Bronchial epithelial cell (primary cell): ENCODE measurements at regions not wholly inside any gene's neighbourhood (a gene's known extent, or its start where the extent isn't known, plus 50 kb on each side); places are given as distances from the start of the nearest gene placed in this dataset.

Source experiments
- DNase-seq: peaks from one replicate; pipeline ENCODE4 v3.0.0-alpha.2; 2010; ENCODE audit warnings: low read depth
- FAIRE-seq: peaks from 2 replicates; lab custom pipeline; 2011; peaks lifted over from hg19 to GRCh38; lab: Jason Lieb, UNC
- H3K27me3 ChIP-seq: 2 replicates; pipeline ENCODE4 v1.5.1; 2011; ENCODE audit warnings: low read length; ENCODE audit not compliant: control insufficient read depth, insufficient read depth
- H3K36me3 ChIP-seq: 2 replicates; pipeline ENCODE4 v1.5.1; 2011; ENCODE audit warnings: low read length; ENCODE audit not compliant: control insufficient read depth, insufficient read depth
- H3K4me3 ChIP-seq: 2 replicates; pipeline ENCODE4 v1.5.1; 2011; ENCODE audit warnings: mild to moderate bottlenecking, low read depth, low read length, control low read depth
- TF ChIP-seq, protein P1 (sequence below): IDR thresholded peaks from 2 replicates; pipeline ENCODE4 v1.5.1; 2011; ENCODE audit warnings: mild to moderate bottlenecking, moderate library complexity, low read length, control low read depth, inconsistent platforms; ENCODE audit not compliant: insufficient read depth, severe bottlenecking

DNA sequence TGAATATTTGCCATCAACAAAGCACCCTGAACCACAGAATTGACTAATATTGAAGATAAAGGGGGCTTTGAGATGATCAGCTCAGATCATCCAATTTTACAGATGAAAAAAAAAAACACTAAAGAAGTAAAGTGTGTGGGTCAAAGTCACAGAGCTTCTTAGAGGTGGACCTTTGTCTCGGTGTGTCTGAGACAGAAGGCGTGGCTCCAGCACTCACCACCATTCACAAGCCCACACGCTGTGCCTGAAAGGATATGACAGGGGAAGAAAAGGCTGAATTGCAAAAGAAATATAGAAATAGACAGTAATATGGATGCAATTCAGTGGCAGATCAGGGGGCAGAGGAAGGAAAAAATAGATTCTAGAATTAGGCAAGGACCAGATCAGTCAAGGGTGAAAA is 114.9 kb upstream of the PLXNA4 start:
- Histone ChIP-seq H3K36me3 (no peaks in the 10 kb centered on the region), H3K4me3 (no peak overlapping the region), H3K27me3 (no peaks in the 10 kb centered on the region)
- no peak for DNase-seq
- no peak for FAIRE-seq
- TF ChIP-seq, protein P1, sequence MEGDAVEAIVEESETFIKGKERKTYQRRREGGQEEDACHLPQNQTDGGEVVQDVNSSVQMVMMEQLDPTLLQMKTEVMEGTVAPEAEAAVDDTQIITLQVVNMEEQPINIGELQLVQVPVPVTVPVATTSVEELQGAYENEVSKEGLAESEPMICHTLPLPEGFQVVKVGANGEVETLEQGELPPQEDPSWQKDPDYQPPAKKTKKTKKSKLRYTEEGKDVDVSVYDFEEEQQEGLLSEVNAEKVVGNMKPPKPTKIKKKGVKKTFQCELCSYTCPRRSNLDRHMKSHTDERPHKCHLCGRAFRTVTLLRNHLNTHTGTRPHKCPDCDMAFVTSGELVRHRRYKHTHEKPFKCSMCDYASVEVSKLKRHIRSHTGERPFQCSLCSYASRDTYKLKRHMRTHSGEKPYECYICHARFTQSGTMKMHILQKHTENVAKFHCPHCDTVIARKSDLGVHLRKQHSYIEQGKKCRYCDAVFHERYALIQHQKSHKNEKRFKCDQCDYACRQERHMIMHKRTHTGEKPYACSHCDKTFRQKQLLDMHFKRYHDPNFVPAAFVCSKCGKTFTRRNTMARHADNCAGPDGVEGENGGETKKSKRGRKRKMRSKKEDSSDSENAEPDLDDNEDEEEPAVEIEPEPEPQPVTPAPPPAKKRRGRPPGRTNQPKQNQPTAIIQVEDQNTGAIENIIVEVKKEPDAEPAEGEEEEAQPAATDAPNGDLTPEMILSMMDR, result no peak

DNA sequence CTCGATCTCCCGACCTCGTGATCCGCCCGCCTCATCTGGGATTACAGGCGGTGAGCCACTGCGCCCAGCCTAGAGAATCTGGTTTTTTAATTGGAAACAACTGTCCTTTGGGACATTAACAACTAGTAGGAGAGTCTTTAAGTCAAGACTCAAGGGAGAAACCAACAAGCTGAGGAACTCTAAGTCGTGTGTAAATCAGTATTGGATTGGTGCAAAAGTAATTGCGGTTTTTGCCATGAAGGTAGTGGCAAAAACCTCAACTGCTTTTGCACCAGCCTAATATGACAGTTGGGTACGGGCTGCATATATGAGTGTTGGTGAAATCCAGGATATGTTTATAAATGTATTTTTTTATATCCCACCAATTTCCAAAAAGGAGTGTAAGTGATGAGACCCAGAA is 113.9 kb upstream of the PLXNA4 start:
- DNase-seq, result no peak
- H3K4me3 ChIP-seq, result no peak overlapping the region
- no peaks in the 10 kb centered on the region for H3K36me3 ChIP-seq
- H3K27me3 ChIP-seq, result no peaks in the 10 kb centered on the region
- TF ChIP-seq, protein P1, result no peak
- FAIRE-seq, result no peak

DNA sequence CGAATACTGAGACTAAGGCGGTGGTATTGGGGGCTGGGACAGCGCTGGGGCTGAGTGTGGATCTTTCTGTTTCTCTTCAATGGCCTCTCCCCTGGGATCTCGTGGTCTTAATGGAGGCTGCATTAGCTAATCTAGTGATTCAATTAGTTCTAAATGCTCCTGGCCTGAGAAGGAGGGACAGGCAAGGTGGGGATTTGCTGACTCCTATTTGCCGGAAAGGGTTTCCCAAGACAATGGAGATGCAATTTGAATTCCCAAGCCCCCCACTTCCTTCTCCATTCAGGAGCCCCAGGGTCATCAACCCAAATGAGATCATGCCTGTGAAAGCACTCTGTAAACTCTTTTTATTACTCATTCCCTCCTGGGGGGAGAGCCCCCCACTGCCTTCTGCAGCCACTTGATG is 111.7 kb upstream of the PLXNA4 start:
- H3K27me3 ChIP-seq, result no peaks in the 10 kb centered on the region
- DNase-seq (no peak), FAIRE-seq (no peak)
- H3K36me3 ChIP-seq, result no peaks in the 10 kb centered on the region
- TF ChIP-seq, protein P1, result no peak
- no peak overlapping the region for H3K4me3 ChIP-seq

DNA sequence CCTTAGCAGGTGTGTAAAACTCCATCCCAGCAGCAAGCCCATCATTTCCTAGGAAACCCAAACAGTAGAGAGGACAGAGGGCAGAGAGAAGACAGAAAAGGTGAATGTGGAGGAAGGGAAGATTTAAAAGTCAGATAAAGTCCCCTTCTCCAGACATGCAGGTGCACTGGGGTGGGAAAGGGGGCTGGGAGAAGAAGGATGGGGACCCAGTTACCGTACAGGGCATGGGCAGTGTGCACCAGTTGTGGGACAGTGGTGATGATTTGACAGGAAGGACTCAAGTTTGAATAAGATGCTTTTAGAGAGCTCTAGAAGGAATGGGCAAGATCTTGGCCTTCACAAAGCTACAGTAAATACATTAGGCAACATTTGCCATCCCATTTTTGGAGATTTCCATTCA is 110.7 kb upstream of the PLXNA4 start:
- H3K27me3 ChIP-seq, result no peaks in the 10 kb centered on the region
- no peak overlapping the region for H3K4me3 ChIP-seq
- no peak for FAIRE-seq
- no peak for DNase-seq
- TF ChIP-seq, protein P1, result no peak
- no peaks in the 10 kb centered on the region for H3K36me3 ChIP-seq

DNA sequence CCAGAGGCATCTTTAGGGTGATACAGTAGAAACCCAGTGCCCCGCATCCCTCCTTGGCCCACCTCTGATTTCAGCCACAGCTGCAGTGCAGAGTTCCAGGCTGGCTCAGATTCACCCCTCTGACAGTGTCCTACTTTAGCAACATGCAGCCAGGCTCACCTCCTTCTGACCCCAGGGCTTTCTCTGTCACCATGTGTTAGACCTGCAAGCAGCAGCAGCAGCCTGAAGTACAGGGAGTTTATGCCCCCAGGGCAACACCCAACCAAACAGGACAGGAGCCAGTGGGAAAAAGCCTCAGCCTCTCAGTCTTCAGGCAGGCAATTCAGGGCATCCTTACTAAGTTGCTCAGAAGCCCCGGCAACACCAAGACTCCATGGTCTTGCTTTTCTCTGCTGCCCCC is 109.0 kb upstream of the PLXNA4 start:
- TF ChIP-seq, protein P1, result no peak
- FAIRE-seq, result no peak
- Histone ChIP-seq H3K4me3 (no peak overlapping the region), H3K27me3 (no peaks in the 10 kb centered on the region), H3K36me3 (no peaks in the 10 kb centered on the region)
- no peak for DNase-seq

DNA sequence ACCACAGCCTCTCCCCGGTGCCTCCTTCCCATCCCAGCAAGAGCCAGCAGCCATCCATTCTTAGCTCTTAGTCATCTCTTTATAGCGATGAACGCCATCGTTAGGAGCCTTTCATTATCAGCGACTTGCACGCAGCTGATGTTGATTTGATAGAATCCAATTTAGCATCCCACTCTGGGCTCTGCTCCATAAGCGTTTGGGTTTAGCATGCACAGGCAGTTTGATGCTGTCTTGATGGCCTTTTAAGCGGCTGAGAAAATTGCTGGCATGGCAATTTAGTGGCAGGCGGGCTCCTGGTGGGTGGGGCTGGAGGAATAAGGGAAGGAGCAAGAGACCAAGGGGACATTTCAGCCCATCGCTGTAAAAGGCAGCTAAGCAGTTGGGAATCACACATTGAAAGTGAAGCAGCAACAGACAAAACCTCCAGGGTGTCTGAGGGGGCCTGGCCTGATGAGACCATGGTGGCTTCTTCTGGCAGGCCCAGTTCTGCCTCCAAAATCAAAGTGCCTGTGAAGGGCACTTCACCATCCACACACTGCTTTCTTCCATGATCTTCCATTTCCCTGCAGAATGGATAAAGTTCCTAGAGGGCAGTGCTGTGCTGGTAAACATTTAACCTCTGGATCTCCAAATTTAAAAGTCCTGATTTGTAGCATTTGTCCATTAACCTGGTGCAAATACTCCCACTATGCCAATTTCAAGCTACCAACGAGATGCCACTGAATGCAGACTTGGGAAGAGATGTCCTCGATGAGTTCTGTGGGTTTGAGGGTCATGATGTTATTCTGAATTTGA is 107.8 kb upstream of the PLXNA4 start:
- FAIRE-seq, result no peak
- Histone ChIP-seq H3K27me3 (no peaks in the 10 kb centered on the region), H3K36me3 (no peaks in the 10 kb centered on the region), H3K4me3 (no peak overlapping the region)
- DNase-seq, result no peak
- TF ChIP-seq, protein P1, result no peak
